Nephron progenitor cell (in vitro differentiated cells): ENCODE measurements at regions not wholly inside any gene's neighbourhood (a gene's known extent, or its start where the extent isn't known, plus 50 kb on each side); places are given as distances from the start of the nearest gene placed in this dataset.

ENCODE experiments used
- DNase-seq: peaks from one replicate; pipeline ENCODE4 v3.0.0; 2021
- H3K27ac Mint-ChIP-seq: 2 replicates; pipeline ENCODE4 v1.8.0; 2021; ENCODE audit warnings: mild to moderate bottlenecking, moderate library complexity, mixed read lengths
- H3K27me3 Mint-ChIP-seq: 2 replicates; pipeline ENCODE4 v1.8.0; 2021; ENCODE audit warnings: mild to moderate bottlenecking, low read depth, mixed read lengths; ENCODE audit not compliant: poor library complexity
- H3K36me3 Mint-ChIP-seq: 2 replicates; pipeline ENCODE4 v1.8.0; 2021; ENCODE audit warnings: low read depth, mixed read lengths
- H3K4me1 Mint-ChIP-seq: 2 replicates; pipeline ENCODE4 v1.8.0; 2021; ENCODE audit warnings: mixed read lengths
- H3K4me3 Mint-ChIP-seq: 2 replicates; pipeline ENCODE4 v1.8.0; 2021; ENCODE audit warnings: mild to moderate bottlenecking, moderate library complexity, mixed read lengths
- H3K9me3 Mint-ChIP-seq: 2 replicates; pipeline ENCODE4 v1.8.0; 2021; ENCODE audit warnings: mild to moderate bottlenecking, moderate library complexity, mixed read lengths
- TF ChIP-seq, protein P1 (sequence below): fragments of 200-600 bp; sonication (generic); IDR thresholded peaks from 2 replicates; pipeline ENCODE4 v1.5.0; 2021; ENCODE audit warnings: antibody characterized with exemption

DNA sequence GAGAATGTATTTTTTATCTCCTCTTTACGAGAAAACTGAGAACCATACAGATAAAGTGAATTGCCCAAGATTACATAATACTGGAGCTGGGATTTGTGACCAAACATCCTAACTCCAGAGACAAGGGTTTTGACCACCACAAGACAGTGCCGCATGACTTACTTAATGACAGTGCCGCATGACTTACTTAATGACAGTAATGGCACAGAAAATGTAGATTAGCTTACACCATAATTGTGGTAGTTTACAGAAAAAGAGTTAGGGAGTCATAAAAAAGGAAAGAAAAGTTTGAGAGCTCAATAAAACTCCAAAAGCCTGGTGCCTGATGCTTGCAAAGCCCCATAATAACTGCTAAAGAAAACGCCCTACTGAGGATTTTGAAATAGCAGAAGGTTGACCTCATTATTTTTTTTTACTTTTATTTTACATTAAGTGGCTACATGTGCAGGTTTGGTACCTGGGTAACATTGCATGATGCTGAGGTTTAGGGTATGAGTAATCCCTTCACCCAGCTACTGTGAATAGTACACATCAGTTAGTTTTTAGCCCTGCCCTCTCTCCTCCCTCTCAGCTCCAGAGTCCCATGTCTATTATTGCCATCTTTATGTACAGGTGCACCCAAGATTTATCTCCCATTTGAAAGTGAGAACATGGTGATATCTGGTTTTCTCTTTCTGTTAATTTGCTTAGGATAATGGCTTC lies 310.0 kb upstream of the UBE2E3 start:
- H3K27ac Mint-ChIP-seq = no peak overlapping the region
- no peaks in the 10 kb centered on the region for H3K36me3 Mint-ChIP-seq
- peaks cover 5% of the 10 kb centered on the region for H3K27me3 Mint-ChIP-seq
- no peaks in the 10 kb centered on the region for H3K9me3 Mint-ChIP-seq
- no peak overlapping the region for H3K4me3 Mint-ChIP-seq
- peaks cover 24% of the 10 kb centered on the region for H3K4me1 Mint-ChIP-seq
- TF ChIP-seq, protein P1, sequence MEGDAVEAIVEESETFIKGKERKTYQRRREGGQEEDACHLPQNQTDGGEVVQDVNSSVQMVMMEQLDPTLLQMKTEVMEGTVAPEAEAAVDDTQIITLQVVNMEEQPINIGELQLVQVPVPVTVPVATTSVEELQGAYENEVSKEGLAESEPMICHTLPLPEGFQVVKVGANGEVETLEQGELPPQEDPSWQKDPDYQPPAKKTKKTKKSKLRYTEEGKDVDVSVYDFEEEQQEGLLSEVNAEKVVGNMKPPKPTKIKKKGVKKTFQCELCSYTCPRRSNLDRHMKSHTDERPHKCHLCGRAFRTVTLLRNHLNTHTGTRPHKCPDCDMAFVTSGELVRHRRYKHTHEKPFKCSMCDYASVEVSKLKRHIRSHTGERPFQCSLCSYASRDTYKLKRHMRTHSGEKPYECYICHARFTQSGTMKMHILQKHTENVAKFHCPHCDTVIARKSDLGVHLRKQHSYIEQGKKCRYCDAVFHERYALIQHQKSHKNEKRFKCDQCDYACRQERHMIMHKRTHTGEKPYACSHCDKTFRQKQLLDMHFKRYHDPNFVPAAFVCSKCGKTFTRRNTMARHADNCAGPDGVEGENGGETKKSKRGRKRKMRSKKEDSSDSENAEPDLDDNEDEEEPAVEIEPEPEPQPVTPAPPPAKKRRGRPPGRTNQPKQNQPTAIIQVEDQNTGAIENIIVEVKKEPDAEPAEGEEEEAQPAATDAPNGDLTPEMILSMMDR = no peak
- no peak for DNase-seq

DNA sequence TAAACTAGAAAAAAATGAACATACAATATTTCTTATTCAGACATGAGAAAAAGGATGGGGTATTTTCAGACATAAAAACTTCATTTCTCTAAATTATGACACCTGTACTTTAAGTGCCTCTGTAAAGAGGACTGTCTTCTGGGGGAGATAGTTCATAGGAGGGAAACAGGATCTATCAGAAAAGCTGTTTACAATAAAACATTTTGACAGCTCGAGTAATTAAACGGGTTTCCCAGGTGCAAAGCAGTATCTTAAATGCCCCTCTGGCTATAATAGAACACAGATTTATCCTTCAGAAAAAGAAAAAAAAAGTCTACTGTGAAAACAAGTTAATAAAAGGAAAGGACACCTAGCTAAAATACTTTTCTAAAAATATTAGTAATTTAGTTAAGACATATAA lies 311.4 kb upstream of the UBE2E3 start:
- no peak overlapping the region for H3K27ac Mint-ChIP-seq
- peaks cover 5% of the 10 kb centered on the region for H3K27me3 Mint-ChIP-seq
- TF ChIP-seq, protein P1 = no peak
- no peak for DNase-seq
- no peaks in the 10 kb centered on the region for H3K36me3 Mint-ChIP-seq
- no peaks in the 10 kb centered on the region for H3K9me3 Mint-ChIP-seq
- H3K4me3 Mint-ChIP-seq = no peak overlapping the region
- peaks cover 24% of the 10 kb centered on the region for H3K4me1 Mint-ChIP-seq

DNA sequence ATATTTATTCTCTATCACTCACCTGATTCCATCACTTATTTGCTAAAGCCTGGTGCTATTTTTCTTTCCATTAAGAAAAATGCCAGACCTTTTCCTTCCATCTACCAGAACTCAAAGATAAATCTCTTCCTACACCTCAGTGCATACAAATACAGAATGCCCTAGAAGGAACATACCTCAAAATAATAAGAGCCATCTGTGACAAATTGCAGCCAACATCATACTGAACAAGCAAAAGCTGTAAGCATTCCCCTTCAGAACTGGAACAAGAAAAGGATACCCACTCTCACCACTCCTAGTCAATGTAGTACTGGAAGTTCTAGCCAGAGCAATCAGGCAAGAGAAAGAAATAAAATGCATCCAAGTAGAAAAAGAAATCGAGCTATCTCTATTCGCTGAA lies 315.9 kb upstream of the UBE2E3 start:
- H3K9me3 Mint-ChIP-seq = no peaks in the 10 kb centered on the region

GRCh38 chr2:180662941-180663471 lies 317.4 kb upstream of the UBE2E3 start:
- Mint-ChIP-seq H3K36me3 (no peaks in the 10 kb centered on the region), H3K27me3 (peaks cover 5% of the 10 kb centered on the region), H3K27ac (no peak overlapping the region), H3K4me3 (no peak overlapping the region), H3K4me1 (peaks cover 11% of the 10 kb centered on the region), H3K9me3 (no peaks in the 10 kb centered on the region)
- no peak for DNase-seq
- TF ChIP-seq, protein P1 = no peak

More for the DNA sequence above, 315.9 kb upstream of the UBE2E3 start:
- H3K4me3 Mint-ChIP-seq = no peak overlapping the region
- DNase-seq = no peak
- no peaks in the 10 kb centered on the region for H3K36me3 Mint-ChIP-seq
- peaks cover 5% of the 10 kb centered on the region for H3K27me3 Mint-ChIP-seq
- no peak overlapping the region for H3K27ac Mint-ChIP-seq
- H3K4me1 Mint-ChIP-seq = peaks cover 14% of the 10 kb centered on the region
- TF ChIP-seq, protein P1 = no peak

DNA sequence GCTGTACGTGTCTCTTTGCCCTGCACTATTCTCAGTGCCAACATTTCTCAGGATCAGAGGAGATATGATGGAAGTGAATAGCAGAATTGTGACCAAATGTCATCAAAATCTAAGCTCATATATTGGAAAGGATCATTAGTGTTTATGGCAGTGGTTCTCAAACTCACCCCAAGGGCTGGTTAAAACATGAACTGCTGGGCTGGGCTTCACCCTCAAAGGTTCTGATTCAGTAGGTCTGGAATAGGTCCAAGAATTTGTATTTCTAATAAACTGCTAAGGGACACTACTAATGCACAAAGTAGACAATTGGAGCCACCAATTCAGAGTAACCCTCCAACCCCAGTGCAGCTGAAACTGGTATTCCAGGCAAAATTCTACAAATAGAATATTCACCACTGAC lies 317.9 kb upstream of the UBE2E3 start:
- Mint-ChIP-seq H3K36me3 (no peaks in the 10 kb centered on the region), H3K4me1 (peaks cover 11% of the 10 kb centered on the region), H3K9me3 (no peaks in the 10 kb centered on the region), H3K27me3 (peaks cover under 1% of the 10 kb centered on the region), H3K4me3 (no peak overlapping the region), H3K27ac (no peak overlapping the region)
- DNase-seq = no peak
- TF ChIP-seq, protein P1 = no peak

DNA sequence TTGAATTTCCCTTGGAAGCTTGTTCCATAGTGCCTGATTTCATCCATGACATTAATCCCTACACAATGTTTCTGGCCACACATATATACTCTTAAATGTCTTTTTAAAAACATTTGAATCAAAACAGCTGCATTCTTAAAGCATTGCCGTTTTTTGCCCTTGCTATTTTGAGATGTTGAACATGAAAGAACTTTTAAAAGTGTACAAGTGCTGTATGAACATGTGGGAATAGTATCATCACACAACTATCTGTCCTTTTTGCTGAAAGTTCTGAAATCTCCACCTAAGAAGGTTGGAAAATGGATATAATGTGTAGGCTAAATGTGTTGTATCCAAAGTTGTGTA lies 318.7 kb upstream of the UBE2E3 start:
- H3K4me1 Mint-ChIP-seq = peaks cover 11% of the 10 kb centered on the region
- H3K36me3 Mint-ChIP-seq = no peaks in the 10 kb centered on the region
- no peak for DNase-seq
- H3K9me3 Mint-ChIP-seq = no peaks in the 10 kb centered on the region
- no peak overlapping the region for H3K27ac Mint-ChIP-seq
- TF ChIP-seq, protein P1 = no peak
- no peaks in the 10 kb centered on the region for H3K27me3 Mint-ChIP-seq
- no peak overlapping the region for H3K4me3 Mint-ChIP-seq
